OCI-LY7 (cell line): ENCODE measurements at regions not wholly inside any gene's neighbourhood (a gene's known extent, or its start where the extent isn't known, plus 50 kb on each side); places are given as distances from the start of the nearest gene placed in this dataset.

Experiments used
- EZH2phosphoT487 ChIP-seq: fragments of 200-600 bp; sonication (generic); IDR thresholded peaks from 2 replicates; pipeline ENCODE4 v1.6.1; 2018; ENCODE audit warnings: low read depth, borderline replicate concordance, mild to moderate bottlenecking, mixed run types, antibody characterized with exemption, low read length, moderate library complexity, mixed read lengths
- TF ChIP-seq, protein P1 (sequence below): fragments of 200-600 bp; sonication (generic); conservative IDR thresholded peaks from 2 replicates; pipeline ENCODE4 v1.5.1; 2014; ENCODE audit warnings: mild to moderate bottlenecking, antibody characterized with exemption, low read length, moderate library complexity, mixed read lengths

- TF ChIP-seq, protein P1, sequence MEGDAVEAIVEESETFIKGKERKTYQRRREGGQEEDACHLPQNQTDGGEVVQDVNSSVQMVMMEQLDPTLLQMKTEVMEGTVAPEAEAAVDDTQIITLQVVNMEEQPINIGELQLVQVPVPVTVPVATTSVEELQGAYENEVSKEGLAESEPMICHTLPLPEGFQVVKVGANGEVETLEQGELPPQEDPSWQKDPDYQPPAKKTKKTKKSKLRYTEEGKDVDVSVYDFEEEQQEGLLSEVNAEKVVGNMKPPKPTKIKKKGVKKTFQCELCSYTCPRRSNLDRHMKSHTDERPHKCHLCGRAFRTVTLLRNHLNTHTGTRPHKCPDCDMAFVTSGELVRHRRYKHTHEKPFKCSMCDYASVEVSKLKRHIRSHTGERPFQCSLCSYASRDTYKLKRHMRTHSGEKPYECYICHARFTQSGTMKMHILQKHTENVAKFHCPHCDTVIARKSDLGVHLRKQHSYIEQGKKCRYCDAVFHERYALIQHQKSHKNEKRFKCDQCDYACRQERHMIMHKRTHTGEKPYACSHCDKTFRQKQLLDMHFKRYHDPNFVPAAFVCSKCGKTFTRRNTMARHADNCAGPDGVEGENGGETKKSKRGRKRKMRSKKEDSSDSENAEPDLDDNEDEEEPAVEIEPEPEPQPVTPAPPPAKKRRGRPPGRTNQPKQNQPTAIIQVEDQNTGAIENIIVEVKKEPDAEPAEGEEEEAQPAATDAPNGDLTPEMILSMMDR, result no peak
- no peak for TF ChIP-seq EZH2phosphoT487
Measured at GRCh38 chr12:56866493-56866892, 67.7 kb downstream of the SDR9C7 start.
